ENCODE measurements at regions not wholly inside any gene's neighbourhood (a gene's known extent, or its start where the extent isn't known, plus 50 kb on each side); places are given as distances from the start of the nearest gene placed in this dataset.

DNA sequence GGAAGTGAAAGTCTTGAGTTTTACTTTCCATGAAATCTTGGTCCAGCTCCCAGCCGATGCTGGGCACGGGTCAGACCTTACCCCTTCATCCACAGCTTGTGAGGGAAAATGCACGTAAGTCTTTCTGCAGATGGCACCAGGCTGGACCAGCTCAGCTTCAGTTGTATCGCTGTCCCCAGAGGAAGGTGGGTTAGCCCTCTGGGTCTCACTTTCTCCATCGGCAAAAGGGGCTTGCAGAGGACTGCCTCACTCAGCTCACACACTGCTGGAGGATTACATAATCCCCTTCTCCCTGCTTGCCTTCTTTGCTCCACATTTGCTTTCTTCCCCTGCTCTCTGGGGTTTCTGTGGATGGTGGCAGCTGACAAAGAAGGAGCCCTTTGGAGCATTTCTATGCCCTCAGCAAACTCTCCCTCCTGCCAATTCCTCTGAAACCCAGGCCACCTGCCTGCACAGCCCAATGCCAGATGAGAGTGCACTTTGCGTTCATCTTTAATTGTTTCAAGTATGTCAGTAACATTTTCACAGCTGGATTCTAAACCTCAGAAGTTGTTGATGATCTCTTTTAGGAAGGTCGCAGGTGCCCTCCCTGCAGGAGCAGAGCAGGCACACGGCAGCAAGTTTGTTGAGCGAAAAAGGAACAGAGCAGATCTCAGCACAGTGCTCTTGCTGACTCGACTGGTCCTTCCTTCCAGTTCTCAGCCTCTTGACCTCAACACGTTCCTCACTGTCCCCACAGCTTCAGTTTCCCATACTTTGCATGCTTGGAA, 155.6 kb upstream of the GLI2 start:
- intact Hi-C loops (cut with DNase I), result no loop called here
- ATAC-seq, result no peak
- no peak for DNase-seq

DNA sequence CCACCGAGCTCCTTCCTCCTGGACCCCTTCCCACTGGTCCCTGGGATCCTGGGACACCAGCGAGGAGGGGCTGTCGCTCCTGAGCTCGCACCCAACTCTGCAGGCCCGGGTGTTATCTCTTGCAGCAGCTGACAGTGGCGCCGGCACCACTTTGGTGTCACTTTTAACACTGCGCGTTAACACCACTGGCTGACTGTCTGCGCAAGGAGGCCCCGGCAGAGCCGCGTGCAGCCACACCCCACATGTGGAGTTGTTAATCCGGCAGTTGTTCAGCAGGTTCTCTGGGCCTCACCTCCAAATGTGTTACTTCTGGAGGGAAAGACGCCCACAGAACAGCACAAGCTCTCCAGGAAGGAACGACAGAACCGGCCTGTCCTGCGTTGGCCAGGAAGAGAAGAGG, 155.0 kb upstream of the GLI2 start:
- intact Hi-C loops (cut with DNase I), result no loop called here
- DNase-seq, result no peak
- peak in 1 of 2 donors; percentile 29 for ATAC-seq

- intact Hi-C loops (cut with DNase I), result no loop called here
- DNase-seq, result no peak
- no peak for ATAC-seq
These were observed 152.5 kb upstream of the GLI2 start for GRCh38 chr2:120583121-120583520.

GRCh38 chr2:120583851-120584570, 151.7 kb upstream of the GLI2 start:
- intact Hi-C loops (cut with DNase I), result no loop called here

GRCh38 chr2:120586507-120587278, 149.0 kb upstream of the GLI2 start:
- ATAC-seq (peak; percentile 31 to 45), DNase-seq (no peak)
- intact Hi-C loops (cut with DNase I), result no loop called here

More at GRCh38 chr2:120583851-120584570, 151.7 kb upstream of the GLI2 start:
- no peak for DNase-seq
- no peak for ATAC-seq

DNA sequence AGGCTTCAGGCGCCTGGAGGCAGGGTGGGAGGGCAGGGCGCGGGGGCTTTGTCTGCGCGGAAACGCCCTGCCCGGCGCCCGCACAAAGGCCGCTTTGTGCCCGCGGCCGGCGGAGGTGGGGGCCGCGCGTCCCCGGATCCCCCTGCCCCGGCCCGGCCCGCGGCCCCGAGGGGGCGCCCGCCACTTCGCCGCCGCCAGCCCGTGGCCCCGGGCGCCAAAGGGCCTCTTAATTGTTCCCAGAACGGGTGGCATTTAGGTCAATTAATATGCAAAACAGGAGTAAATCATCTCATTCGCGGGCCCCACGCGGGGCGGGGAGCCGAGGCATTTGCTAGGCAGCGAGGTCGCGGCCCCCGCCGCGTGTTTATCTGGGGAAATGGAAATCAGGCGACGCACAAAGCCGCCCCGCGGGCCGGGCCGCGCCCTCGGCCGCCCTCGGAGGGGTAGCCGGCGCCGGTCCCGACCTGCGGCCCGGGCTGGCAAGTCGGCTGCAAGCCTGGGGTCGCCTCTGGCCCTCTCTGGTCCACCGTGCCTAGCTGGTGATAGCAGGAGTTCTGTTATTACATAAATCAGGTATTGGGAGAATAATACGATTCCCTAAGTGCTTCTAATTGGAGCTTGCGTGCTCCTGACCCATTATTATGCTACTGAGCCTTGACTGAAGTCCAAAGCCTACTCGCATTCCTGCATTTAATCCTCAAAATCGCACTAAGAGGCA, 148.2 kb upstream of the GLI2 start:
- ATAC-seq (no peak), DNase-seq (no peak)
- intact Hi-C loops (cut with DNase I), result no loop called here

DNA sequence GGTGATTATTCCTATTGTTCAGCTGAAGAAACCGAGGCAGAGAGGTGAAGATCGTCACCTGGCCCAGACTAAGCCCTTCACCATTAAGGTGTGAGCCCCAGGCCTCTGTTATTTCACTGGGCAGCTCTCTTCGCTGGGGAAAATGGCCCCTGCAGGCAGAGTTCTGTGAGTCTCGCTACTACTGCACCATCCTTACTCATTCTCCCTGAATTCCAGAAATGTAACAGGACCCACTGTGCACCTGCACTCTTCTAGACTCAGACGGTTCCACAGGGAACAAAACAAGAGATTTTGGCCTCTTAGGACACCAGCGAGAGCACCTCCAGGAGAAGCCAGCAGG, 147.7 kb upstream of the GLI2 start:
- intact Hi-C loops (cut with DNase I), result no loop called here
- no peak for DNase-seq

DNA sequence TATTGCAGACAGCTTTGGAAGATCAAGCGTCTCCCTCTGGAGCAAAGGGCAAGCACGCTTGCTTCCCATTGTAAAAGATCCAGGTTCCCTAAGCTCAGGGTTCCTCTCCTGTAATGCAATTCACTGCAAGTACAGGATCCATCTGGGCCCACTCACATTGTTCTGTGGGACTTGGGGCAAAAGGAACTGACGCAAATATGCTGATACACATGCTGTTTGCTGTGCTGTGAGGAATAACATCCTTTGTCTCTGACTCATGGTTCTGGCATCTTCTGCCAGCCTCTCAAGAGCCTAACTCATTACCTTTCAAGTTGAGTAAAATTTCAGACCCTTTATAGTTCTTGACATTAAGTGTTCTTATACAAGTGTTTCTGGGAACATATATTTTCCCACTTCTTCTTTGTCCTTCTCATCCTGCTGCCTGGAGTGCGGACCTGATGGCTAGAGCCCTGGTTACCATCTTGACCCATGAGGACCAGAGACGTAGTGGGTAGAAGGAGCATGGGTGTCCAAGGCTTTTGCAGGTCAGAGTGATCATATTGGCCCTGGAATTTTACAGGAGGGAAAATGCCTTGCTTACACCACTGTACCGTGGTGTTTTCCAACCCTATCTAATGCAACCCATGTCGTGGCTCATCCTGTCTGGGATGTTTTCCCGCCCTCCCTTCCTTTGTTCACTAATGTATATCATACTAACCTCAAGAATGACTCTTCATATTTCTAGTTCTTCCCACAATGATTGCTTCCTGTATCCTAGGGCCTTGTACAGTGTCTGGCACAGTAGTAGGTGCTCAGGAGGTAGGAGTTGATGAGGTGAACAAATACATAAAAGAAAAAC, 145.7 kb upstream of the GLI2 start:
- peak; percentile 20 to 60 for ATAC-seq
- intact Hi-C loops (cut with DNase I), result no loop called here
- DNase-seq, result no peak

More for the DNA sequence above, 147.7 kb upstream of the GLI2 start:
- no peak for ATAC-seq

- ATAC-seq, result no peak
- intact Hi-C loops (cut with DNase I), result no loop called here
- no peak for DNase-seq
These were observed 144.8 kb upstream of the GLI2 start for GRCh38 chr2:120590841-120591240.

- intact Hi-C loops (cut with DNase I), result no loop called here
- no peak for DNase-seq
- no peak for ATAC-seq
These were observed 144.1 kb upstream of the GLI2 start for GRCh38 chr2:120591572-120591971.

GRCh38 chr2:120592084-120592483, 143.6 kb upstream of the GLI2 start:
- DNase-seq (no peak), ATAC-seq (no peak)
- intact Hi-C loops (cut with DNase I), result no loop called here

DNA sequence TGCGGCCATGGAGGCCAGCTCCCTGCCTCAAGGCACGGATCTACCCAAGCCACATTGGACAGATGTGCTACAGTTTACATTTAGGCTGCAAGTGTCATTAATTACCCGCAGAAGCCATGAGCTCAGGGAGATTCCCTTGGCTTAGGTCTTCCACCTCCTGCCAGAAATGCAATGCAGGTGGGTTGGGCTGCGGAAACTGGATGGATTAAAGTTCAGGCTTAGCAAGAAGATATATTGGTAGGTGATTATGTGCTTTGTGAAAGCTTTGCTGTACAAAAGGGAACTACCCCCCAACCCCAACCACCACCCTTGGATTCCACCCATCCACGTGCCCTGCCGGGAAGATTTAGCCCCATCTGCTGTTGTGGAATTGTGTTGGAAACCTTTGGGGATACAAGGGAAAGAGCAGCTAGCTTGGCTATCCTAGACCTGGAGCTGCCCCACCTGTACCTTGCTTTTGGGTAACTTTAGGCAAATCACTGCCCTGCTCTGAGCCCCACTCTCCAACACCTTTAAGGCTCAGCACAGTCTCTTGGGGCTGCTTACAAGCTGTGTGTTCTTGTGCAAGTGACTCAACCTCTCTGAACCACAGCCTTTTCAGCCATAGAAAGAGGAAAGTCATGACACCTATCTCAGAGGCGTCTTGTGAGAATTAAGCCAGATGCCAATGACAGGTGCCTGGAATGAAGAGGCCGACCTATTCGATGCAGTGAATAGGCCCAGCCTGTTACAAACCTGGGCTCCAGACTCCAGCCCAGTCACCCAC, 141.6 kb upstream of the GLI2 start:
- DNase-seq, result no peak
- intact Hi-C loops (cut with DNase I), result no loop called here
- ATAC-seq, result no peak

- no peak for ATAC-seq
- DNase-seq, result no peak
- intact Hi-C loops (cut with DNase I), result no loop called here
These were observed 140.6 kb upstream of the GLI2 start for GRCh38 chr2:120594856-120595685.

DNA sequence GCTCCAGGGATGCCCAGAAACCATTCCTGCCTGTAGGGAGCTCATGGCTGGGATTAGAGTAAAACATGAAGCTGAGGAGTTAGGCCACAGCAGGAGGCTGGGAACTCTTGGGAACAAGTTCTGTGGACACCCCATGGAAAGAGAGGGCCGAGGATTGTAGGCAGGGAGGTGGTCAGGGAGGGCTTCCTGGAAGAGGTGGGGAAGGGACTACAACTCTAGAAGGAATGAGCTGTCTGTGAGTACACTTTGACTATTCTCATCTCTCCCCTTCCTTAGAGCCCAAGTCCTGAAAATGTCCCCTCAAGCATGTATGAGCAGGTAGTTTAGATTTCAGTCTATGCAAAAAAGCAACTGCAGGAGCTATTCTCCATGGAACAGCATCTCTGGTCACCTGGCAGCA, 139.9 kb upstream of the GLI2 start:
- ATAC-seq (no peak), DNase-seq (no peak)
- intact Hi-C loops (cut with DNase I), result no loop called here

DNA sequence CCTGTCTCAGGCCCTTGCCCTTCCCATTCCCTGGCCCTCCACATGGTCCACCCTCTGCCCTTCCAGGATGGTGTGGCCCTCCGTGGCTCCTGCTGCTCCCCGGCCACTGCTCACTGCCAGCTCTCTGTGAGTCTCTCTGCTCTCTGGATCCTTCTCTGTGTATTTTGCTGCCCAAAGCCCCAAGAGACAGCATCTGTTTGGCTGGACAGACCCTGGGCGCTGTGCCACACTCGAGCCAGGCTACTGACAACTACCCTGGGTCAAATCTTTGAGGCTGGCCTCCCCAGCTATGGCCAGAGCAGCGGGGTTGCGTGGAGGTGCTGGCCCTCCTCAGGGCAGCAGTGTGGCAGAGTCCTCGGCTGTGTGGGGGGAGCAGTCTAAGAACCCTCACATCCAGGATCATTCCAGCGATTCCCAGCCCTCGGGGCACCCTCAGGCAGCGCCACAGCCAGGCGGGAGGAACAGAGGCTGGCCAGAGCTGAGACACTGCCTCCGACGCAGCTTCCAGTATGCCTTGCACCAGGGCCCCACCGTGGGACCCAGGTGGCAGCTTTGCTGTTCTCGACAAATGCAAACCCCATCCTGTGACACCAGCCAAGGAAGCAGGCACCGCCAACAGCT, 139.4 kb upstream of the GLI2 start:
- ATAC-seq (peak in 1 of 2 donors; percentile 43), DNase-seq (no peak)
- intact Hi-C loops (cut with DNase I), result no loop called here

DNA sequence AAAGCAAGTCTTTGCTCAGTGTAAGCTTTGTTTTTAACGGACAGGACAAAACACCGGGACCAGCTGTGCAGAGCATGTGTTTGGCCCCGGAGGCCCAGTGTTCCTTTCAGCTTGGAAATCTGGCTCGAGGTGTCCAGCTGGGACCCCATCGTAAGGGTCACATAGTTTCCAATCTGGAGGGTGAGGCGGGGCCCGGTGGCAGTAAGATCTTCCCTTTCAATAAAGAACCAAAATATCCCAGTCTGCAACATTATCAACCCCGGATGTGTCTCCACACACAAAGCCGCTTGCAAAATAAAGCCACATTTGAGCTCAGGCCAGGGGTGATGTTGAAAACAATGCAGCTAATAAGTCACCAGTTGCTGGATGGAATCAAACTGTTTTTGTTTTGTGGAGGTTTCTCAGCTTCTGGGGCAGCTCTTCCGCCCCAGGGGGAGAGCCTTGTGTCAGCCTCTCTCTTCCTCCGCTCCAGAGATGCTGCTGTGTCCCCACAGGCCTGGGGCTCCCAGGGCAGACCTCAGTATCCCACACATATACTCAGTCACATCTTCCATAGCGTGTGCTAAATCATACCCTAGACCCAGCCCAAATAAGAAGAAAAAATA, 138.6 kb upstream of the GLI2 start:
- intact Hi-C loops (cut with DNase I), result no loop called here
- ATAC-seq (peak; percentile 46 to 73), DNase-seq (peak; percentile 49)

All from left cardiac atrium (tissue), 4 donors.